DND-41 (cell line): ENCODE measurements at regions not wholly inside any gene's neighbourhood (a gene's known extent, or its start where the extent isn't known, plus 50 kb on each side); places are given as distances from the start of the nearest gene placed in this dataset.

Experiments used
- ATAC-seq: fragments of 200-7000 bp; cut with Tn5 transposase; 3 replicates; pipeline ENCODE4 v1.9.1; 2021; ENCODE audit warnings: low read depth; ENCODE audit not compliant: insufficient read depth
- DNase-seq: peaks from one replicate; pipeline ENCODE4 v3.0.0-alpha.2; 2020
- H2AFZ ChIP-seq: 2 replicates; pipeline ENCODE4 v1.6.0; 2012; ENCODE audit warnings: low read depth, low read length
- H3K27ac ChIP-seq: 2 replicates; pipeline ENCODE4 v1.5.1; 2012; ENCODE audit warnings: low read length, inconsistent platforms
- H3K27me3 ChIP-seq: fragments of 200-600 bp; sonication (generic); 2 replicates; pipeline ENCODE4 v1.6.0; 2012; ENCODE audit warnings: low read length, mild to moderate bottlenecking, inconsistent platforms; ENCODE audit not compliant: insufficient read depth, poor library complexity
- H3K36me3 ChIP-seq: 2 replicates; pipeline ENCODE4 v1.5.1; 2012; ENCODE audit warnings: low read length, inconsistent platforms; ENCODE audit not compliant: insufficient read depth
- H3K4me1 ChIP-seq: 2 replicates; pipeline ENCODE4 v1.5.1; 2012; ENCODE audit warnings: mild to moderate bottlenecking, low read length; ENCODE audit not compliant: insufficient read depth
- H3K4me2 ChIP-seq: 2 replicates; pipeline ENCODE4 v1.6.0; 2012; ENCODE audit warnings: mild to moderate bottlenecking, moderate library complexity, low read length, inconsistent platforms; ENCODE audit not compliant: insufficient read depth
- H3K4me3 ChIP-seq, 2 experiments: fragments of 200-600 bp in 1 of 2; shearing (Covaris generic) in 1 of 2; 2 replicates each; pipeline ENCODE4 v1.5.1; 2012 to 2016; ENCODE audit warnings: inconsistent platforms in 2 of 2, low read length in 2 of 2, mild to moderate bottlenecking in 2 of 2, low read depth in 1 of 2, moderate library complexity in 1 of 2
- H3K79me2 ChIP-seq: 2 replicates; pipeline ENCODE4 v1.6.0; 2012; ENCODE audit warnings: low read length, inconsistent platforms; ENCODE audit not compliant: insufficient read depth
- H3K9ac ChIP-seq: 2 replicates; pipeline ENCODE4 v1.6.0; 2012; ENCODE audit warnings: low read depth, mild to moderate bottlenecking, inconsistent platforms, low read length, moderate library complexity
- H3K9me3 ChIP-seq: 2 replicates; pipeline ENCODE4 v1.5.1; 2012; ENCODE audit warnings: low read length, moderate library complexity, mild to moderate bottlenecking, inconsistent platforms; ENCODE audit not compliant: insufficient read depth, severe bottlenecking
- H4K20me1 ChIP-seq: 2 replicates; pipeline ENCODE4 v1.6.0; 2012; ENCODE audit warnings: low read length; ENCODE audit not compliant: insufficient read depth
- EZH2 ChIP-seq: IDR thresholded peaks from 3 replicates; pipeline ENCODE4 v1.6.1; 2012; ENCODE audit warnings: borderline replicate concordance, low read depth, mild to moderate bottlenecking, moderate library complexity, low read length, inconsistent platforms; ENCODE audit not compliant: severe bottlenecking
- TF ChIP-seq, protein P1 (sequence below): IDR thresholded peaks from 2 replicates; pipeline ENCODE4 v1.5.1; 2012; ENCODE audit warnings: borderline replicate concordance, low read length, moderate library complexity, mild to moderate bottlenecking; ENCODE audit not compliant: poor library complexity, severe bottlenecking; ENCODE audit errors: extremely low read depth

DNA sequence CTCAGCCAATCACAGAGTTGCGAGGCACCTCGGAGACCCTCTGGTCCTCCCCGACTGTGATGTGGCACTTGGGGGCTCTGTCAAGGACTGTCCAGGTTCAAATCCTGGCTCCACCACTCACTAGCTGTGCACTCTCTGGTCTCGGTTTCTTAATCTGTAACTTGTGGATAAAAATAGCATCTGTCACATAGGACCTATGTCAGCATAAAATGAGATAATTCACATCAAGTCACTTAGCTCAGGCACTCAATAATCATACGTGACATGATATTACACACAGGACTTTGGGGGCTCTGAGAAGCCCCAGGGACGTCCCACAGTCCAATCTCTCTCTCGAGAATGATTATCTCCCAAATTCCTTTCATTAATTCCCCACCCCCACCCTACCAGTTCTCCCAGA is 166.4 kb downstream of the COPRS start:
- Histone ChIP-seq H3K79me2 (no peaks in the 10 kb centered on the region), H2AFZ (no peak overlapping the region), H4K20me1 (no peaks in the 10 kb centered on the region), H3K9ac (no peak overlapping the region), H3K4me2 (no peak overlapping the region), H3K4me1 (no peaks in the 10 kb centered on the region), H3K36me3 (no peaks in the 10 kb centered on the region), H3K27me3 (peaks cover 2% of the 10 kb centered on the region), H3K9me3 (no peaks in the 10 kb centered on the region), H3K27ac (no peak overlapping the region), H3K4me3 (no peak overlapping the region)
- TF ChIP-seq, protein P1, sequence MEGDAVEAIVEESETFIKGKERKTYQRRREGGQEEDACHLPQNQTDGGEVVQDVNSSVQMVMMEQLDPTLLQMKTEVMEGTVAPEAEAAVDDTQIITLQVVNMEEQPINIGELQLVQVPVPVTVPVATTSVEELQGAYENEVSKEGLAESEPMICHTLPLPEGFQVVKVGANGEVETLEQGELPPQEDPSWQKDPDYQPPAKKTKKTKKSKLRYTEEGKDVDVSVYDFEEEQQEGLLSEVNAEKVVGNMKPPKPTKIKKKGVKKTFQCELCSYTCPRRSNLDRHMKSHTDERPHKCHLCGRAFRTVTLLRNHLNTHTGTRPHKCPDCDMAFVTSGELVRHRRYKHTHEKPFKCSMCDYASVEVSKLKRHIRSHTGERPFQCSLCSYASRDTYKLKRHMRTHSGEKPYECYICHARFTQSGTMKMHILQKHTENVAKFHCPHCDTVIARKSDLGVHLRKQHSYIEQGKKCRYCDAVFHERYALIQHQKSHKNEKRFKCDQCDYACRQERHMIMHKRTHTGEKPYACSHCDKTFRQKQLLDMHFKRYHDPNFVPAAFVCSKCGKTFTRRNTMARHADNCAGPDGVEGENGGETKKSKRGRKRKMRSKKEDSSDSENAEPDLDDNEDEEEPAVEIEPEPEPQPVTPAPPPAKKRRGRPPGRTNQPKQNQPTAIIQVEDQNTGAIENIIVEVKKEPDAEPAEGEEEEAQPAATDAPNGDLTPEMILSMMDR, result no peak
- TF ChIP-seq EZH2, result no peak
- DNase-seq (no peak), ATAC-seq (no peak)

DNA sequence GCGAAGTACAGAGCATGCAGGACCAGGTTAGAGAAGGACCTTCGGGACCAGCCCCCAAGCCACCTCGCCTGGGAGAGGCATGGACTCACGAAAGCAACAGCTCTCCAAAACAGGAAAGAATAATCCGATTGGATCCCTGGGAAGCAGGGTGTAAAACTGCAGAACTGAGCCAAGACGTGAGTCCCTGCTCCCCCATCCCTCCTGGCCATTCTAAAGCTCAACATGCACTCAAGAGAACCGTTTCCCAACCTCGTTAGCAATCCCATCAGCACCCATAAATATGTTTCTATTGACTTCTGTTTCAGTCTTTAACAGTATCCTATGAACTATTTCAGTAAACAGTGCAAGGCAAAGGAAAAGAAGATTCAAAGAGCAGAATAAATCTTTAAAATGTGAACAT is 167.0 kb downstream of the COPRS start:
- Histone ChIP-seq H3K79me2 (no peaks in the 10 kb centered on the region), H3K9ac (no peak overlapping the region), H3K36me3 (no peaks in the 10 kb centered on the region), H3K4me3 (no peak overlapping the region), H4K20me1 (no peaks in the 10 kb centered on the region), H2AFZ (no peak overlapping the region), H3K4me1 (no peaks in the 10 kb centered on the region), H3K27ac (no peak overlapping the region), H3K4me2 (no peak overlapping the region), H3K9me3 (no peaks in the 10 kb centered on the region), H3K27me3 (peaks cover 2% of the 10 kb centered on the region)
- no peak for TF ChIP-seq EZH2
- ATAC-seq (no peak), DNase-seq (no peak)

DNA sequence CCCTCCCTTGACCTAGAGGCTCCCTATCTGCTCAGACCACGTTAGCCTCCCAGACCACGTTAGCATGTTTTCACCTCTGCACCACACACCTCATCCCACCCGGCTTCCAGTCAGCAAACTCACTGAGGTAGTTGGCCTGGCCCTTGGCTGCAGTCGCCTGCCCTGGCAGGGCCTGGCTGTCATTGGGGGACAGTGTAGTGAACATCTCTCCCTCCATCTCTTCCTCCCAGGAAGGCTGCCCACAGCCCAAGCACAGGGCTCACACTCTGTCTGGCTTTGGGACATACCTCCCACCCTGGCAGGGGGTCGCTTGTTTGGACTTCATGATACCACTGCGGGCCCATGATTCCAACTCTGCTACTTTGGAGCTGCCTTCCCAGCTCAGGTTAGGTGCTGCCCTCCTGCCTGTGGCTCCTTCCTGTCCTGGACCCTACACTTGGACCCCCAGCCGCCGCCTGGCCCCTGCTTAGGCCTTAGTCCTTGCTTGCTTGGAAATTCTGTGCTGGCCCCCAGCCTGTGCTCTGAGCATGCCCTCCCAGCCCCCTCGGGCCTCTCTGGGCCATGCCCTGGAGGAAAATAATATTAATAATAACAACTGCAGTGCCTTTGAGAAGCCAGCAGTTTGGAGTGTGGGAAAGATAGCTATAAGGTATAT is 167.7 kb downstream of the COPRS start:
- DNase-seq (no peak), ATAC-seq (no peak)
- Histone ChIP-seq H4K20me1 (no peaks in the 10 kb centered on the region), H3K79me2 (no peaks in the 10 kb centered on the region), H3K9me3 (no peaks in the 10 kb centered on the region), H3K4me2 (no peak overlapping the region), H2AFZ (no peak overlapping the region), H3K9ac (no peak overlapping the region), H3K4me1 (no peaks in the 10 kb centered on the region), H3K27me3 (peaks cover 2% of the 10 kb centered on the region), H3K4me3 (no peak overlapping the region), H3K27ac (no peak overlapping the region), H3K36me3 (no peaks in the 10 kb centered on the region)
- TF ChIP-seq EZH2, result no peak
- TF ChIP-seq, protein P1, result no peak

DNA sequence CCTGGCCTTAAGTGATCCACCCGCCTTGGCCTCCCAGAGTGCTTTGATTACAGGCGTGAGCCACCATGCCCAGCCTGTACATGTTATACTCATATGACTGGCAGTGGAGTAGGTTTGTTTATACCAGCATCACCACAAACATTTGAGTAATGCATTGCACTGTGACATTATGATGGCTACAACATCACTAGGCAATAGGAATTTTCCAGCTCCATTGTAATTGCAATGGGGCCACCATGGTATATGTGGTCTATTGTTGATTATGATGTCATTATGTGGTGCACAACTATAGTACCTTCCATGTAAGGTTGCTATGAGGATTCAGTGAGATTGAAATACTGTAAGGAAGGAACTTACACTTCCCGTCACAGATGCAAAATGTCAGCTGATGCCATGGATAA is 168.9 kb downstream of the COPRS start:
- H3K79me2 ChIP-seq, result no peaks in the 10 kb centered on the region
- H2AFZ ChIP-seq, result no peak overlapping the region
- H3K4me3 ChIP-seq, result no peak overlapping the region
- H4K20me1 ChIP-seq, result no peaks in the 10 kb centered on the region
- H3K27me3 ChIP-seq, result peaks cover 2% of the 10 kb centered on the region
- no peak overlapping the region for H3K9ac ChIP-seq
- H3K4me2 ChIP-seq, result no peak overlapping the region
- no peaks in the 10 kb centered on the region for H3K4me1 ChIP-seq
- H3K36me3 ChIP-seq, result no peaks in the 10 kb centered on the region
- DNase-seq, result no peak
- ATAC-seq, result no peak
- H3K27ac ChIP-seq, result no peak overlapping the region
- no peaks in the 10 kb centered on the region for H3K9me3 ChIP-seq
- TF ChIP-seq, protein P1, result no peak
- TF ChIP-seq EZH2, result no peak
